Vagina (tissue), 2 donors: ENCODE measurements at regions not wholly inside any gene's neighbourhood (a gene's known extent, or its start where the extent isn't known, plus 50 kb on each side); places are given as distances from the start of the nearest gene placed in this dataset.

Experiments used
- POLR2A ChIP-seq, 2 donors: fragments of 450-650 bp; IDR thresholded peaks; one replicate each; pipeline ENCODE4 v1.6.1; 2017; ENCODE audit warnings: antibody characterized with exemption in 2 of 2, mild to moderate bottlenecking in 2 of 2, moderate library complexity in 2 of 2
- POLR2AphosphoS5 ChIP-seq, 2 donors: sonication (generic); formaldehyde crosslinking; IDR thresholded peaks; one replicate each; pipeline ENCODE4 v1.9.0; 2017; ENCODE audit warnings: antibody characterized with exemption in 2 of 2, mild to moderate bottlenecking in 2 of 2, low read depth in 1 of 2; ENCODE audit not compliant: insufficient read depth in 1 of 2
- TF ChIP-seq, protein P1 (sequence below), 3 experiments: fragments of 450-650 bp in 2 of 3; fragments of 200-600 bp in 1 of 3; sonication (generic) in 1 of 3; IDR thresholded peaks; one replicate each; pipeline ENCODE4 v1.5.1; 2017 to 2019; ENCODE audit warnings: antibody characterized with exemption in 3 of 3, mild to moderate bottlenecking in 2 of 3, moderate library complexity in 2 of 3

DNA sequence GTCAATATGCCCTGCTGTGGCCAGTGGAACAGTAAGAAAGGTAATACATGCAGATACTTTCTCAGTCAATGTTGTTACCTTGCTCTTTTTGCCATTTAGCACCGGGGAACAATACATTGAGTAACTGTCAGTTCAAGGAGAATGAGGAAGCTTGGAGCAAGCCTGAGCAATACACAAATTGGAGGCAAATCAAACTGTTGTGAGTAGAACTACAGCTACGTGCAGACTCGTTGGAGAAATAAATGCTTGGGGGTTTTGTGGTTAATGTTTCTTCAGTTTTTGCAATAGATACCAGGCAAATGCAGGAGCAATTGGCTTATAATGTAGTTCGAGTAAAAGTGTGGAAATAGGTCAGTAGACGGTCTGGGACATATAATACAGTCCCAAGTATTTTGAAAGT is 587.3 kb upstream of the ROBO1 start:
- TF ChIP-seq, protein P1, sequence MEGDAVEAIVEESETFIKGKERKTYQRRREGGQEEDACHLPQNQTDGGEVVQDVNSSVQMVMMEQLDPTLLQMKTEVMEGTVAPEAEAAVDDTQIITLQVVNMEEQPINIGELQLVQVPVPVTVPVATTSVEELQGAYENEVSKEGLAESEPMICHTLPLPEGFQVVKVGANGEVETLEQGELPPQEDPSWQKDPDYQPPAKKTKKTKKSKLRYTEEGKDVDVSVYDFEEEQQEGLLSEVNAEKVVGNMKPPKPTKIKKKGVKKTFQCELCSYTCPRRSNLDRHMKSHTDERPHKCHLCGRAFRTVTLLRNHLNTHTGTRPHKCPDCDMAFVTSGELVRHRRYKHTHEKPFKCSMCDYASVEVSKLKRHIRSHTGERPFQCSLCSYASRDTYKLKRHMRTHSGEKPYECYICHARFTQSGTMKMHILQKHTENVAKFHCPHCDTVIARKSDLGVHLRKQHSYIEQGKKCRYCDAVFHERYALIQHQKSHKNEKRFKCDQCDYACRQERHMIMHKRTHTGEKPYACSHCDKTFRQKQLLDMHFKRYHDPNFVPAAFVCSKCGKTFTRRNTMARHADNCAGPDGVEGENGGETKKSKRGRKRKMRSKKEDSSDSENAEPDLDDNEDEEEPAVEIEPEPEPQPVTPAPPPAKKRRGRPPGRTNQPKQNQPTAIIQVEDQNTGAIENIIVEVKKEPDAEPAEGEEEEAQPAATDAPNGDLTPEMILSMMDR (IDR thresholded peaks at IDR 0.05) = no peak
- TF ChIP-seq POLR2A (IDR thresholded peaks at IDR 0.05) (no peak), POLR2AphosphoS5 (IDR thresholded peaks at IDR 0.05; ENCODE audit: insufficient read depth in 1 of 2, low read depth in 1 of 2) (no peak)
